Gastroesophageal sphincter (tissue), 4 donors: ENCODE measurements at regions not wholly inside any gene's neighbourhood (a gene's known extent, or its start where the extent isn't known, plus 50 kb on each side); places are given as distances from the start of the nearest gene placed in this dataset.

Experiments used
- ATAC-seq: fragments of 150-250 bp; one replicate; pipeline ENCODE4 v1.9.1; 2016; ENCODE audit warnings: mild to moderate bottlenecking, moderate library complexity
- H3K27ac ChIP-seq, 4 donors: fragments of 200-600 bp; sonication (generic) in 3 of 4; 1 replicate in 3 of 4; 2 replicates in 1 of 4; pipeline ENCODE4 v1.5.1; 2016 to 2019
- H3K27me3 ChIP-seq: fragments of 200-600 bp; sonication (generic); one replicate; pipeline ENCODE4 v1.5.1; 2019
- H3K36me3 ChIP-seq, 2 donors: fragments of 200-600 bp; sonication (generic); one replicate each; pipeline ENCODE4 v1.5.1; 2019; ENCODE audit warnings: control low read depth in 1 of 2
- H3K4me1 ChIP-seq, 3 donors: fragments of 200-600 bp; sonication (generic); 1 replicate in 2 of 3; 2 replicates in 1 of 3; pipeline ENCODE4 v1.5.1; 2016 to 2019; ENCODE audit warnings: control low read depth in 2 of 3
- H3K4me3 ChIP-seq, 2 donors: fragments of 200-600 bp; sonication (generic); one replicate each; pipeline ENCODE4 v1.5.1; 2019; ENCODE audit warnings: mild to moderate bottlenecking in 1 of 2, moderate library complexity in 1 of 2
- H3K9me3 ChIP-seq, 3 donors: fragments of 200-600 bp; sonication (generic); one replicate each; pipeline ENCODE4 v1.5.1; 2017 to 2019; ENCODE audit warnings: control low read depth in 2 of 3
- EP300 ChIP-seq: sonication (generic); formaldehyde crosslinking; IDR thresholded peaks from one replicate; pipeline ENCODE4 v1.6.1; 2017; ENCODE audit warnings: antibody characterized with exemption, mild to moderate bottlenecking
- POLR2A ChIP-seq, 2 donors: fragments of 450-650 bp; IDR thresholded peaks; one replicate each; pipeline ENCODE4 v1.6.1; 2017; ENCODE audit warnings: antibody characterized with exemption in 2 of 2, mild to moderate bottlenecking in 2 of 2, moderate library complexity in 1 of 2
- POLR2AphosphoS5 ChIP-seq: sonication (generic); formaldehyde crosslinking; IDR thresholded peaks from one replicate; pipeline ENCODE4 v1.6.1; 2017; ENCODE audit warnings: antibody characterized with exemption
- WGBS, 2 donors: methylation state at CpG; one replicate each; pipeline ENCODE4 v1.1.5; 2018; ENCODE audit warnings: low coverage in 1 of 2; 5-methylcytosine and 5-hydroxymethylcytosine counted together
- TF ChIP-seq, protein P1 (sequence below), 4 experiments: fragments of 200-600 bp in 2 of 4; fragments of 450-650 bp in 2 of 4; sonication (generic) in 1 of 4; IDR thresholded peaks; one replicate each; pipeline ENCODE4 v1.5.1; 2017 to 2019; ENCODE audit warnings: antibody characterized with exemption in 4 of 4, mild to moderate bottlenecking in 2 of 4, moderate library complexity in 2 of 4

DNA sequence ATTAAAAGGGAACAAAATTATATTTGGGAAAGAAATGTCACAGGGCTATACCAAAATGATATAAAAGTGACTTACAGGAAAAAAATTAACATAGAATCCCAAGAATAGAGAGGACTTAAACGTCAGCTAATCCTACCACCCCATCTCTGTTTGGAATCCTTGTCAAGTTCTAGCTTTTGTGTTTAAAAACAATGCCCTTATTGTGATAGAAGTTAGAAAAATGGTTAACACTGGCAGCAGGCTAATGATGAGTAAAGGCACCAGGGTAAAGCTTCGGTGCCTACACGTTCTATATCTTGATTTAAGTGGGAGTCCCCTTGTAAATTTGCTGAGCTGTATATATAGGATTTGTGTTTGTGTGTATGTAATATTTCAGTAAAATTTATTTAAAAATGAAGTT lies 453.3 kb upstream of the TENM4 start:
- no peaks in the 10 kb centered on the region for H3K27me3 ChIP-seq
- no peaks in the 10 kb centered on the region for H3K4me1 ChIP-seq
- WGBS, 2 donors = 57 to 73% methylated on average over 3 of the region's 3 CpGs
- ATAC-seq = no peak
- H3K9me3 ChIP-seq = peaks cover 0 to 9% (median 0%) of the 10 kb centered on the region in 3 donors
- H3K27ac ChIP-seq = no peak overlapping the region
- H3K36me3 ChIP-seq = no peaks in the 10 kb centered on the region
- no peak for TF ChIP-seq POLR2AphosphoS5
- TF ChIP-seq POLR2A (IDR thresholded peaks at IDR 0.05) = no peak
- no peak for TF ChIP-seq EP300
- TF ChIP-seq, protein P1, sequence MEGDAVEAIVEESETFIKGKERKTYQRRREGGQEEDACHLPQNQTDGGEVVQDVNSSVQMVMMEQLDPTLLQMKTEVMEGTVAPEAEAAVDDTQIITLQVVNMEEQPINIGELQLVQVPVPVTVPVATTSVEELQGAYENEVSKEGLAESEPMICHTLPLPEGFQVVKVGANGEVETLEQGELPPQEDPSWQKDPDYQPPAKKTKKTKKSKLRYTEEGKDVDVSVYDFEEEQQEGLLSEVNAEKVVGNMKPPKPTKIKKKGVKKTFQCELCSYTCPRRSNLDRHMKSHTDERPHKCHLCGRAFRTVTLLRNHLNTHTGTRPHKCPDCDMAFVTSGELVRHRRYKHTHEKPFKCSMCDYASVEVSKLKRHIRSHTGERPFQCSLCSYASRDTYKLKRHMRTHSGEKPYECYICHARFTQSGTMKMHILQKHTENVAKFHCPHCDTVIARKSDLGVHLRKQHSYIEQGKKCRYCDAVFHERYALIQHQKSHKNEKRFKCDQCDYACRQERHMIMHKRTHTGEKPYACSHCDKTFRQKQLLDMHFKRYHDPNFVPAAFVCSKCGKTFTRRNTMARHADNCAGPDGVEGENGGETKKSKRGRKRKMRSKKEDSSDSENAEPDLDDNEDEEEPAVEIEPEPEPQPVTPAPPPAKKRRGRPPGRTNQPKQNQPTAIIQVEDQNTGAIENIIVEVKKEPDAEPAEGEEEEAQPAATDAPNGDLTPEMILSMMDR (IDR thresholded peaks at IDR 0.05) = no peak
- H3K4me3 ChIP-seq = no peak overlapping the region

DNA sequence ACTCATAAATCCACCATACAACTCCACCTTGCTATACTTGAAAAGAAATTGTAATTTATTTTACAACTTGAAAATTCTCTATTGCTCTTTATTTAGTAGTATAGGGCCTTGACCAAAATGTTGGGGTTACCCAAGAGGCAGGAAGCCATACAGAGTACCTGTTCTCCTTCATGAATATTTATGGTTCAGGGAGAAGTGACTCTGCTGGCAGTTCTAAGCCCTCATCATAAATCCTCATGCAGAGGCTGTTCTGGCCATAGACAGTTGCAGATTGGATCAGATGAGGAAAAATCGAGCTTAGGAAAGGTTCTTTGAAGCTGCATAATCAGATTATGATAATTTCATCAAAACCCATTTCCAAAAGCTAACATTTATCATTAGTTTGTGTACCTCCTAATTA lies 449.4 kb upstream of the TENM4 start:
- WGBS, 2 donors = 50 to 54% methylated on average over 1 of the region's 1 CpG
- Histone ChIP-seq H3K9me3 (peaks cover 0 to under 1% (median 0%) of the 10 kb centered on the region in 3 donors), H3K27me3 (no peaks in the 10 kb centered on the region), H3K36me3 (no peaks in the 10 kb centered on the region), H3K4me1 (no peaks in the 10 kb centered on the region), H3K27ac (no peak overlapping the region), H3K4me3 (no peak overlapping the region)
- TF ChIP-seq POLR2AphosphoS5 (no peak), POLR2A (IDR thresholded peaks at IDR 0.05) (no peak), EP300 (no peak)
- TF ChIP-seq, protein P1 (IDR thresholded peaks at IDR 0.05) = no peak
- no peak for ATAC-seq

DNA sequence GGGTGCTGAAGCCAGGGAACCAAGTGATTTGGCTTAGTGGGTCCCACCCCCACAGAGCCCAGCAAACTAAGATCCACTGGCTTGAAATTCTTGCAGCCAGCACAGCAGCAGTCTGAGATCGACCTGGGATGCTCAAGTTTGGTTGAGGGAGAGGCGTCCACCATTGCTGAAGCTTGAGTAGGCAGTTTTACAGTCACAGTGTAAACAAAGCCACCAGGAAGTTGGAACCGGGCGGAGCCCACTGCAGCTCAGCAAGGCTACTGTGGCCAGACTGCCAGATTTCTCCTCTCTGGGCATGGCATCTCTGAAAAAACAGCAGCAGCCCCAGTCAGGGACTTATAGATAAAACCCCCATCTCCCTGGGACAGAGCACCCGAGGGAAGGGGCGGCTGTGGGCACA lies 424.1 kb upstream of the TENM4 start:
- WGBS, 2 donors = 100% methylated on average over 1 of the region's 6 CpGs; no CpG with 5 or more reads in 1 of the 2 donors
- TF ChIP-seq POLR2AphosphoS5 (no peak), EP300 (no peak), POLR2A (IDR thresholded peaks at IDR 0.05) (no peak)
- TF ChIP-seq, protein P1 (IDR thresholded peaks at IDR 0.05) = no peak
- H3K27ac ChIP-seq = no peak overlapping the region
- no peak for ATAC-seq
- H3K4me1 ChIP-seq = no peaks in the 10 kb centered on the region
- H3K36me3 ChIP-seq = no peaks in the 10 kb centered on the region
- H3K4me3 ChIP-seq = no peak overlapping the region
- peaks cover 0 to 9% (median 0%) of the 10 kb centered on the region in 3 donors for H3K9me3 ChIP-seq
- H3K27me3 ChIP-seq = no peaks in the 10 kb centered on the region

DNA sequence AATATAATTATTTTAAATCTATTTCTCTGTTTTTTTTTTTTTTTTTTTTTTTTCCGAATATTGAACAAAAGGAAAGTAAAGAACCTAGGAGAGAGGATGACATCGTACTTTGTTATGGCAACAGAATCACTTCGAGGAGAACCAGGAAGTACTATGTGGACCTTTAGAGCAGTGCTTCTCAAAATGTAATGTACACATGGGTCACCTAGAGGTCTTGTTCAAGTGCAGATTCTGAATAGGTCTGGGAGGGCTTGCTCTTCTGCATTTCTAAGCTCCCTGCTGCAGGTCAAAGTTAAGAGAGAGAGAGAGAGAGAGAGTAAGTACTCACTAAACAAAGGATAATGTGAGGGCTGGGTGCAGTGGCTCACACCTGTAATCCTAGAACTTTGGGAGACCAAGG lies 419.5 kb upstream of the TENM4 start:
- TF ChIP-seq POLR2A (IDR thresholded peaks at IDR 0.05) (no peak), EP300 (no peak), POLR2AphosphoS5 (no peak)
- TF ChIP-seq, protein P1 (IDR thresholded peaks at IDR 0.05) = no peak
- no peaks in the 10 kb centered on the region for H3K27me3 ChIP-seq
- no peak for ATAC-seq
- no peak overlapping the region for H3K27ac ChIP-seq
- WGBS, 2 donors = 44 to 54% methylated on average over 2 to 3 of the region's 3 CpGs
- H3K4me3 ChIP-seq = no peak overlapping the region
- H3K36me3 ChIP-seq = no peaks in the 10 kb centered on the region
- H3K4me1 ChIP-seq = no peaks in the 10 kb centered on the region
- no peaks in the 10 kb centered on the region for H3K9me3 ChIP-seq

DNA sequence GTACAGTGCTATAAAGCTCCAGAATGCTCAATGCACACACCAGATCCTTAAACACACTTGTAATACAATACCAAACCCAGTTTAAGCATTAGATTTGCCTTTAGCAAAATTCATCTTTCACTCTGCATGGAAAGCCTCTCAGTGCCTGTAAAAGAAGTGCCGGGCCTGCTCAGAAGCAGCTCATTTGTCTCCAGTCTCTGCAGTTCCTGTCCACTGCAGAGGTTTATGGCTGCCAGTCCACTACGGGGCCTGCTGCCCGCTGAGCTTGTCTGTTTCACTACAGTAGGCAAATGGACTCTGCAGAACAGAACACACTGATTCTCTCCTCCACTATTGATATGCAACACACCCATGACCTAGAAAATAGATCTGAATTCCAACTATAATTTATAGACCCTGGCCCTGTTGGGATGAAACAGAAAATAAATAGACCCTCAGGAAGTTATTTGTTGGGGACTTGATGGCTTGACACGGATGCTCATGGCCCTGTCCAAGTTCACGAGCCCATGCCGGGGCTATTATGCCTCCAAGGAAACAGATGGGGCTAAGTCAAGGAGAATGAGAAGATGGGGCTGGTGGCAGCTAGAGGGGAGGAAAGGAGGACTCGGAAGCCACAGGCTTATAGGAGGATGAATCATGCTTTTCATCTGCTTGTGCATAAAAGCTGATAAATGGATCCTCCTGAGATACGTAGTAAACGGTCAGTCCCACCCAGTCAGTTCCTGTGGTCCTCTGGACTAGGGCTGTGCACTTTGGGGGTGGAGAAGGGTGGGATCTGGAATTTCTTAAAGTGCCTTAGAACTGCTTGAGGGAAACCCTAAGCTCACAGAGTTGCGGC lies 416.8 kb upstream of the TENM4 start:
- TF ChIP-seq POLR2AphosphoS5 = no peak
- TF ChIP-seq POLR2A (IDR thresholded peaks at IDR 0.05) = no peak
- no peak for TF ChIP-seq EP300
- TF ChIP-seq, protein P1 (IDR thresholded peaks at IDR 0.05) = no peak
- Histone ChIP-seq H3K27ac (no peak overlapping the region), H3K27me3 (no peaks in the 10 kb centered on the region), H3K4me3 (no peak overlapping the region), H3K9me3 (no peaks in the 10 kb centered on the region), H3K4me1 (no peaks in the 10 kb centered on the region), H3K36me3 (no peaks in the 10 kb centered on the region)
- no peak for ATAC-seq
- WGBS, 2 donors = 60 to 65% methylated on average over 10 of the region's 10 CpGs
